Right atrium auricular region (tissue), 2 donors: ENCODE measurements at regions not wholly inside any gene's neighbourhood (a gene's known extent, or its start where the extent isn't known, plus 50 kb on each side); places are given as distances from the start of the nearest gene placed in this dataset.
A peak's percentile ranks its signal among the peaks of the same experiment; 100 is the strongest.

Source experiments
- DNase-seq: peaks from one replicate; pipeline ENCODE4 v3.0.0-alpha.2; 2019; ENCODE audit warnings: low spot score
- H3K27ac ChIP-seq, 2 donors: fragments of 200-600 bp; sonication (generic); 1 replicate in 1 of 2; 2 replicates in 1 of 2; pipeline ENCODE4 v1.5.1; 2016 to 2019
- H3K27me3 ChIP-seq, 2 donors: fragments of 200-600 bp; sonication (generic); one replicate each; pipeline versions ENCODE4 v1.5.1 to v1.6.0; 2017 to 2019
- H3K36me3 ChIP-seq: fragments of 200-600 bp; sonication (generic); one replicate; pipeline ENCODE4 v1.5.1; 2016
- H3K4me1 ChIP-seq, 2 donors: fragments of 200-600 bp; sonication (generic); one replicate each; pipeline versions ENCODE4 v1.5.1 to v1.6.0; 2017 to 2019
- H3K4me3 ChIP-seq, 2 donors: fragments of 200-600 bp; sonication (generic); 1 replicate in 1 of 2; 2 replicates in 1 of 2; pipeline ENCODE4 v1.5.1; 2017 to 2019; ENCODE audit warnings: mild to moderate bottlenecking in 1 of 2, moderate library complexity in 1 of 2
- H3K9me3 ChIP-seq, 2 donors: fragments of 200-600 bp; sonication (generic); one replicate each; pipeline ENCODE4 v1.5.1; 2019
- CTCF ChIP-seq, 2 donors: fragments of 200-600 bp; sonication (generic); IDR thresholded peaks; one replicate each; pipeline ENCODE4 v1.5.1; 2019; ENCODE audit warnings: antibody characterized with exemption in 2 of 2

- Histone ChIP-seq H3K9me3 (peaks cover 0 to 5% of the 10 kb centered on the region in 2 donors), H3K36me3 (no peaks in the 10 kb centered on the region), H3K27ac (peak overlapping the region; percentile 10 to 70), H3K27me3 (no peaks in the 10 kb centered on the region), H3K4me1 (peaks cover 0 to 11% of the 10 kb centered on the region in 2 donors), H3K4me3 (no peak overlapping the region)
- DNase-seq: no peak
- no peak for TF ChIP-seq CTCF (IDR thresholded peaks at IDR 0.05)
Observed at GRCh38 chr2:221943076-221943810, 355.6 kb downstream of the PAX3 start.

DNA sequence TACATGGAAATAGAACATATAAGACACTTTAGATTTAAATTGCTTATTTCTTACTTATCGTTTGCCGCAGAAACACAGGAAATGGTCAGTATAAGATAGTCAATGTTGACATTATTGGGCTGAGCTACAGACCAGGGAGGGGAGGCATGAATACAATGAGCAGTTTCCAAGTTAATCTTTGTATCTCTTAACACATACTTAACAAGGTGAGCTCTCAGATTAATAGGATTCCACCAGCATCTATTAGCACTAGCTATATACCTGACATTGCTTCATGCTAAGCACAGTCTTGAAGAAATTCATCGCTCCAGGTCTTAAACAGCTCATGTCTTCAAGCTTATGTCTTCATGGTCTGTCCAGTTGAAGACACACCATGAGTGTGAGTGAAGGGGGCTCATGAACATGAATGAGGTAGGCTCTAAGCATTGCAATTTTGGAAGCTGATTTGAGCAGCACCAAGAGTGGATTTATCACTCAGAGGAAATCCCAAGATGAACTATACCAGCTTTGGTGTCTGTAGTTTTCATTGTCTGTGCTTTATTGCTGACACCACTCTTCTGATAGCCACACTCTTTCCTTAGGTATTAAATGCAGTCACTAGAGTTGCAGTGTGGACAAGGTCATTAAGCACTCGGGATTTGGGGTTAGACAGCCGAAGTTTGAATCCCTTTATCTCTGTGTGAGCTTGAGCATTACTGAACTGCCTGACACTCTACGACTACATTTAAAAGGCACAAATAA lies 359.3 kb upstream of the EPHA4 start:
- DNase-seq: no peak
- Histone ChIP-seq H3K9me3 (no peaks in the 10 kb centered on the region), H3K27ac (no peak overlapping the region), H3K27me3 (no peaks in the 10 kb centered on the region), H3K36me3 (no peaks in the 10 kb centered on the region), H3K4me1 (no peaks in the 10 kb centered on the region), H3K4me3 (no peak overlapping the region)
- TF ChIP-seq CTCF (IDR thresholded peaks at IDR 0.05): no peak

DNA sequence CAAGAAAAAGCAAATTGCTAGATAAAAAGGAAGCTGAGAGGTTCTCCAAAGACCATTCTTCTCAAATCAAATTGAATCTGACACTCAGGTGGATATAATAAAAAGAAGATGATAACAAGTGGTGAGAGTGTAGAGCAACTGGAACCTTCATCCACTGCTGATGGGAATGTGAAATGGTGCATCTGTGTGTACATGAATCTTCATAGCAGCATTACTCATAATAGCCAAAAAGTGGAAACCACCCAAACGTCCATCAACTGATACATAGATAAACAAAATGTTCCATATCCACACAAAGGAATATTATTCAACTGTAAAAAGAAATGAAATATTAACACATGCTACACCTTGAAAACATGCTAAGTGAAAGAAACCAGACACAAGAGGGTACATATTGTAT lies 357.2 kb upstream of the EPHA4 start:
- H3K27ac ChIP-seq: no peak overlapping the region
- H3K27me3 ChIP-seq: no peaks in the 10 kb centered on the region
- H3K9me3 ChIP-seq: no peaks in the 10 kb centered on the region
- no peak overlapping the region for H3K4me3 ChIP-seq
- DNase-seq: no peak
- no peaks in the 10 kb centered on the region for H3K4me1 ChIP-seq
- no peaks in the 10 kb centered on the region for H3K36me3 ChIP-seq
- no peak for TF ChIP-seq CTCF (IDR thresholded peaks at IDR 0.05)

GRCh38 chr2:221926327-221926726 lies 354.2 kb upstream of the EPHA4 start:
- Histone ChIP-seq H3K4me1 (no peaks in the 10 kb centered on the region), H3K36me3 (no peaks in the 10 kb centered on the region), H3K9me3 (no peaks in the 10 kb centered on the region), H3K27me3 (no peaks in the 10 kb centered on the region), H3K27ac (no peak overlapping the region), H3K4me3 (no peak overlapping the region)
- DNase-seq: no peak
- no peak for TF ChIP-seq CTCF (IDR thresholded peaks at IDR 0.05)

GRCh38 chr2:221924576-221924975 lies 352.5 kb upstream of the EPHA4 start:
- H3K4me3 ChIP-seq: no peak overlapping the region

More at GRCh38 chr2:221924576-221924975, 352.5 kb upstream of the EPHA4 start:
- Histone ChIP-seq H3K27ac (no peak overlapping the region), H3K4me1 (no peaks in the 10 kb centered on the region), H3K9me3 (no peaks in the 10 kb centered on the region), H3K36me3 (no peaks in the 10 kb centered on the region), H3K27me3 (no peaks in the 10 kb centered on the region)
- no peak for DNase-seq
- no peak for TF ChIP-seq CTCF (IDR thresholded peaks at IDR 0.05)
